Endodermal cell (in vitro differentiated cells): ENCODE measurements at regions not wholly inside any gene's neighbourhood (a gene's known extent, or its start where the extent isn't known, plus 50 kb on each side); places are given as distances from the start of the nearest gene placed in this dataset.

Experiments
- DNase-seq: peaks from one replicate; pipeline ENCODE4 v3.0.0-alpha.2; 2017
- H3K27ac ChIP-seq: 2 replicates; pipeline ENCODE4 v1.5.1; 2013; ENCODE audit warnings: mild to moderate bottlenecking, low read depth, low read length, moderate library complexity
- H3K27me3 ChIP-seq: 2 replicates; pipeline ENCODE4 v1.6.1; 2013; ENCODE audit warnings: mild to moderate bottlenecking, low read length, moderate library complexity; ENCODE audit not compliant: insufficient read depth, control insufficient read depth, poor library complexity, severe bottlenecking
- H3K36me3 ChIP-seq: 2 replicates; pipeline ENCODE4 v1.7.0; 2013; ENCODE audit warnings: mild to moderate bottlenecking, low read length, moderate library complexity; ENCODE audit not compliant: control insufficient read depth, insufficient read depth
- H3K4me1 ChIP-seq: one replicate; pipeline ENCODE4 v1.7.0; 2013; ENCODE audit warnings: low read length; ENCODE audit not compliant: control insufficient read depth, insufficient read depth
- H3K4me3 ChIP-seq: 2 replicates; pipeline ENCODE4 v1.5.1; 2013; ENCODE audit warnings: mild to moderate bottlenecking, low read length, moderate library complexity
- H3K9ac ChIP-seq: 2 replicates; pipeline ENCODE4 v1.6.1; 2013; ENCODE audit warnings: mild to moderate bottlenecking, low read length, moderate library complexity; ENCODE audit not compliant: poor library complexity, severe bottlenecking; ENCODE audit errors: extremely low read depth
- H3K9me3 ChIP-seq: 2 replicates; pipeline ENCODE4 v1.6.1; 2013; ENCODE audit warnings: mild to moderate bottlenecking, low read length, moderate library complexity; ENCODE audit not compliant: control insufficient read depth
- H3K27ac Mint-ChIP-seq: 2 replicates; pipeline ENCODE4 v1.8.0; 2020; ENCODE audit warnings: mixed read lengths
- H3K27me3 Mint-ChIP-seq: 2 replicates; pipeline ENCODE4 v1.8.0; 2021; ENCODE audit warnings: mild to moderate bottlenecking, mixed read lengths; ENCODE audit not compliant: insufficient read depth
- H3K36me3 Mint-ChIP-seq: 2 replicates; pipeline ENCODE4 v1.8.0; 2020; ENCODE audit warnings: low read depth, mixed read lengths
- H3K4me1 Mint-ChIP-seq: 2 replicates; pipeline ENCODE4 v1.8.0; 2020; ENCODE audit warnings: mixed read lengths
- H3K4me3 Mint-ChIP-seq: 2 replicates; pipeline ENCODE4 v1.8.0; 2020; ENCODE audit warnings: mild to moderate bottlenecking, moderate library complexity, mixed read lengths
- H3K9me3 Mint-ChIP-seq: 2 replicates; pipeline ENCODE4 v1.8.0; 2020; ENCODE audit warnings: mild to moderate bottlenecking, mixed read lengths
- WGBS, 2 experiments: methylation state at CpG; one replicate each; pipeline versions ENCODE4 v1.1.5 to v1.1.7; 2013; ENCODE audit warnings: missing lambda C conversion rate in 2 of 2, mixed read lengths in 1 of 2; ENCODE audit not compliant: insufficient coverage in 1 of 2, insufficient read length in 1 of 2; 5-methylcytosine and 5-hydroxymethylcytosine counted together
- TF ChIP-seq, protein P1 (sequence below): fragments of 200-600 bp; sonication (generic); conservative IDR thresholded peaks from 2 replicates; pipeline ENCODE4 v1.5.0; 2021; ENCODE audit warnings: antibody characterized with exemption, mild to moderate bottlenecking

DNA sequence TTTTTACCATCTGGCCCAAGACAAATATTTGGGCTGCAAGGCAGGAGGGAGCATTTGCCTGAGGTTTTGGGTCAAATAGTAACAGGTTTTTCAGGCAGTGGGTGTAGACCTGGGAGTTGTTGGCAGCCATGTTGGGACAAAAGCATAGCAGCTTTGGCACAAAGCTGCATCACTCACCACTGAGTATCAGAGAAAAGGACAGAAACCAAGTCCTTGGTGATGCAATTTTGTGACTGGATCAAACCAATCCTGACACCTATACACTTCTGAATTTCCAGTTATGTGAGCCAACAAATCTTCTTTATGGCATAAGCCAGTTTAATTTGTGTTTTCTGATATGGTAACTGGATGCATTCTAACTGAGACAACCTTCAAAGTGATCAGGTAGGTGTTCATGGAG is 144.8 kb upstream of the KRR1 start:
- Histone ChIP-seq H3K4me3 (no peak overlapping the region), H3K27me3 (no peaks in the 10 kb centered on the region), H3K9ac (no peak overlapping the region), H3K27ac (no peak overlapping the region), H3K4me1 (no peaks in the 10 kb centered on the region), H3K36me3 (no peaks in the 10 kb centered on the region), H3K9me3 (no peaks in the 10 kb centered on the region)
- Mint-ChIP-seq H3K36me3 (no peaks in the 10 kb centered on the region), H3K27ac (no peak overlapping the region), H3K4me3 (no peak overlapping the region), H3K9me3 (no peaks in the 10 kb centered on the region), H3K27me3 (no peaks in the 10 kb centered on the region), H3K4me1 (no peaks in the 10 kb centered on the region)
- no peak for DNase-seq
- TF ChIP-seq, protein P1, sequence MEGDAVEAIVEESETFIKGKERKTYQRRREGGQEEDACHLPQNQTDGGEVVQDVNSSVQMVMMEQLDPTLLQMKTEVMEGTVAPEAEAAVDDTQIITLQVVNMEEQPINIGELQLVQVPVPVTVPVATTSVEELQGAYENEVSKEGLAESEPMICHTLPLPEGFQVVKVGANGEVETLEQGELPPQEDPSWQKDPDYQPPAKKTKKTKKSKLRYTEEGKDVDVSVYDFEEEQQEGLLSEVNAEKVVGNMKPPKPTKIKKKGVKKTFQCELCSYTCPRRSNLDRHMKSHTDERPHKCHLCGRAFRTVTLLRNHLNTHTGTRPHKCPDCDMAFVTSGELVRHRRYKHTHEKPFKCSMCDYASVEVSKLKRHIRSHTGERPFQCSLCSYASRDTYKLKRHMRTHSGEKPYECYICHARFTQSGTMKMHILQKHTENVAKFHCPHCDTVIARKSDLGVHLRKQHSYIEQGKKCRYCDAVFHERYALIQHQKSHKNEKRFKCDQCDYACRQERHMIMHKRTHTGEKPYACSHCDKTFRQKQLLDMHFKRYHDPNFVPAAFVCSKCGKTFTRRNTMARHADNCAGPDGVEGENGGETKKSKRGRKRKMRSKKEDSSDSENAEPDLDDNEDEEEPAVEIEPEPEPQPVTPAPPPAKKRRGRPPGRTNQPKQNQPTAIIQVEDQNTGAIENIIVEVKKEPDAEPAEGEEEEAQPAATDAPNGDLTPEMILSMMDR, result no peak

DNA sequence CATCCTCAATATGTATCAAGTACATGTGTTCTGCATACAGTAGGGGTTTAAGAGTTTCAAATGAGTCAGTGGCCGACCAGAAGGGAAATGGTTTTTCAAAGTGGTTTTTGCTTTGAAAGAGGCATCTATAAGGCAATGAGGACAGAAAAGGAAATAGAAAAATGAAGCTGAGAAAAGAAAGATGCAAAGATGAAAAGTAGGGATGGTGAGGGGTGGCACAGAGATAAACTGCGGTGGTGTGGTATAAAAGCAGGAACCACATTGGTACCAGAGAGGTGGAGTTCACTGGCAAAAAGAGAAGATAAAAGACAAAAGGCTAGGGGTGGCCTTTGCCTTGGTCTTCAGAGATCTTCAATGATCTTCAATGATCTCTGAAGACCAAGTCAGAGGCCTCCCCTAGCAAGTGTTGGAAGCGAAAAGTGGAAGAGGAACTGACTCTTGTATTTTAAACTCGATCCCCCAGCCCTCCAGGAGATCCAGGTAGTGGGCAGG is 144.0 kb upstream of the KRR1 start:
- no peaks in the 10 kb centered on the region for H3K27me3 Mint-ChIP-seq
- no peak overlapping the region for H3K27ac ChIP-seq
- no peak overlapping the region for H3K4me3 Mint-ChIP-seq
- TF ChIP-seq, protein P1, result no peak
- peaks cover 5% of the 10 kb centered on the region for H3K4me1 Mint-ChIP-seq
- no peaks in the 10 kb centered on the region for H3K36me3 ChIP-seq
- H3K9me3 Mint-ChIP-seq, result no peaks in the 10 kb centered on the region
- H3K4me1 ChIP-seq, result no peaks in the 10 kb centered on the region
- H3K9me3 ChIP-seq, result no peaks in the 10 kb centered on the region
- WGBS, 2 experiments, result 92% methylated on average over 3 to 4 of the region's 4 CpGs
- DNase-seq, result no peak
- H3K36me3 Mint-ChIP-seq, result no peaks in the 10 kb centered on the region
- H3K27ac Mint-ChIP-seq, result no peak overlapping the region
- H3K9ac ChIP-seq, result no peak overlapping the region
- no peak overlapping the region for H3K4me3 ChIP-seq
- H3K27me3 ChIP-seq, result no peaks in the 10 kb centered on the region

DNA sequence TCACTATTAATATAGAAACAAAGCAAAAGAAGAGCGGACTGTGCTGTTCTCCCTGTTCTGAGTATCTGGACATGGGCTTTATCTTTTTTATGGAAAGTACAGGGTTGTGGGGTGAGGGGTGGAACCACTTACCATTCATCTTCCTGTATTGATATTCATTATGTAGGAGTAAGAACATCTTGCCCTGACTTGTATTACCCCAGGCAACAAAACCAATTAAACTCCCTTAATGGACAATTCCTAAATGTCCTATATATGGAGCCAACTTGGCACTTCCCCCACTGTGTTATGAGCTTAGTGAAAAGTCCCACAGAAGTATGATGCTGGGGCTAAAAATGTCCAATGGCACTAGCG is 139.9 kb upstream of the KRR1 start:
- Mint-ChIP-seq H3K27ac (no peak overlapping the region), H3K9me3 (no peaks in the 10 kb centered on the region), H3K4me3 (no peak overlapping the region), H3K36me3 (no peaks in the 10 kb centered on the region), H3K4me1 (peaks cover 9% of the 10 kb centered on the region), H3K27me3 (no peaks in the 10 kb centered on the region)
- H3K27me3 ChIP-seq, result no peaks in the 10 kb centered on the region
- H3K36me3 ChIP-seq, result no peaks in the 10 kb centered on the region
- H3K9me3 ChIP-seq, result no peaks in the 10 kb centered on the region
- no peaks in the 10 kb centered on the region for H3K4me1 ChIP-seq
- H3K27ac ChIP-seq, result no peak overlapping the region
- TF ChIP-seq, protein P1, result no peak
- H3K4me3 ChIP-seq, result no peak overlapping the region
- H3K9ac ChIP-seq, result no peak overlapping the region
- WGBS, 2 experiments, result 98 to 100% methylated on average over 1 to 2 of the region's 2 CpGs
- DNase-seq, result no peak
